Prostate gland (tissue), 2 donors: ENCODE measurements at regions not wholly inside any gene's neighbourhood (a gene's known extent, or its start where the extent isn't known, plus 50 kb on each side); places are given as distances from the start of the nearest gene placed in this dataset.

Experiments
- DNase-seq: peaks from one replicate; pipeline ENCODE4 v3.0.0-alpha.2; 2019; ENCODE audit warnings: low spot score
- H3K27ac ChIP-seq, 2 donors: fragments of 200-600 bp; sonication (generic); 2 replicates each; pipeline ENCODE4 v1.5.1; 2017 to 2019
- H3K27me3 ChIP-seq: fragments of 200-600 bp; sonication (generic); replicated peaks from 2 replicates; pipeline ENCODE4 v1.5.1; 2019; ENCODE audit not compliant: insufficient read depth
- H3K36me3 ChIP-seq, 2 donors: fragments of 200-600 bp; sonication (generic); 1 replicate in 1 of 2; 2 replicates in 1 of 2; pipeline versions ENCODE4 v1.5.1 to v1.8.1; 2017 to 2019
- H3K4me1 ChIP-seq: fragments of 200-600 bp; sonication (generic); replicated peaks from 2 replicates; pipeline ENCODE4 v1.5.1; 2019
- H3K4me3 ChIP-seq, 2 donors: fragments of 200-600 bp; sonication (generic); 2 replicates each; pipeline ENCODE4 v1.5.1; 2017 to 2019
- H3K9me3 ChIP-seq: fragments of 200-600 bp; sonication (generic); 2 replicates; pipeline ENCODE4 v1.5.1; 2017
- CTCF ChIP-seq, 4 experiments: fragments of 200-600 bp in 2 of 4; fragments of 450-650 bp in 2 of 4; sonication (generic) in 2 of 4; IDR thresholded peaks; 1 replicate in 3 of 4; 2 replicates in 1 of 4; pipeline ENCODE4 v1.5.1; 2016 to 2019; ENCODE audit warnings: antibody characterized with exemption in 4 of 4, mild to moderate bottlenecking in 2 of 4, moderate library complexity in 2 of 4
- POLR2A ChIP-seq: fragments of 450-650 bp; IDR thresholded peaks from one replicate; pipeline ENCODE4 v1.6.1; 2016; ENCODE audit warnings: antibody characterized with exemption, mild to moderate bottlenecking
- POLR2AphosphoS5 ChIP-seq: sonication (generic); formaldehyde crosslinking; IDR thresholded peaks from one replicate; pipeline ENCODE4 v1.6.1; 2017; ENCODE audit warnings: antibody characterized with exemption
- WGBS: methylation state at CpG from one replicate; pipeline ENCODE4 v1.1.5; 2018; 5-methylcytosine and 5-hydroxymethylcytosine counted together
- intact Hi-C: fragments of 100-400 bp; cut with DNase I; formaldehyde crosslinking; loops from one replicate; pipeline ENCODE4 v1.14.2; 2022

- TF ChIP-seq POLR2A (no peak), CTCF (IDR thresholded peaks at IDR 0.05) (no peak), POLR2AphosphoS5 (no peak)
- no peak overlapping the region for H3K27ac ChIP-seq
- no peaks in the 10 kb centered on the region for H3K4me1 ChIP-seq
- 75% methylated on average over 4 of the region's 4 CpGs for WGBS
- H3K27me3 ChIP-seq, result no peaks in the 10 kb centered on the region
- no peaks in the 10 kb centered on the region for H3K9me3 ChIP-seq
- no peak overlapping the region for H3K4me3 ChIP-seq
- no peaks in the 10 kb centered on the region for H3K36me3 ChIP-seq
- intact Hi-C loops, result no loop called here
- no peak for DNase-seq
Measured at GRCh38 chr6:9890893-9891292, 524.0 kb downstream of the TFAP2A start.

GRCh38 chr6:9890469-9890868 is 524.4 kb downstream of the TFAP2A start:
- Histone ChIP-seq H3K27me3 (no peaks in the 10 kb centered on the region), H3K9me3 (no peaks in the 10 kb centered on the region), H3K27ac (no peak overlapping the region), H3K4me1 (no peaks in the 10 kb centered on the region), H3K36me3 (no peaks in the 10 kb centered on the region), H3K4me3 (no peak overlapping the region)
- no peak for DNase-seq
- 83% methylated on average over 3 of the region's 3 CpGs for WGBS
- intact Hi-C loops, result no loop called here
- no peak for TF ChIP-seq POLR2AphosphoS5
- no peak for TF ChIP-seq POLR2A
- no peak for TF ChIP-seq CTCF (IDR thresholded peaks at IDR 0.05)

- Histone ChIP-seq H3K9me3 (no peaks in the 10 kb centered on the region), H3K36me3 (no peaks in the 10 kb centered on the region), H3K27me3 (no peaks in the 10 kb centered on the region), H3K4me1 (no peaks in the 10 kb centered on the region), H3K27ac (no peak overlapping the region), H3K4me3 (no peak overlapping the region)
- intact Hi-C loops, result no loop called here
- 65% methylated on average over 1 of the region's 1 CpG for WGBS
- DNase-seq, result no peak
- TF ChIP-seq POLR2AphosphoS5 (no peak), CTCF (IDR thresholded peaks at IDR 0.05) (no peak), POLR2A (no peak)
Measured at GRCh38 chr6:9878535-9878934, 536.3 kb downstream of the TFAP2A start.

GRCh38 chr6:9875605-9876353 is 539.1 kb downstream of the TFAP2A start:
- Histone ChIP-seq H3K36me3 (no peaks in the 10 kb centered on the region), H3K4me1 (no peaks in the 10 kb centered on the region), H3K4me3 (no peak overlapping the region), H3K9me3 (no peaks in the 10 kb centered on the region), H3K27ac (no peak overlapping the region), H3K27me3 (no peaks in the 10 kb centered on the region)
- TF ChIP-seq CTCF (IDR thresholded peaks at IDR 0.05) (no peak), POLR2AphosphoS5 (no peak)
- DNase-seq, result no peak
- 34% methylated on average over 4 of the region's 4 CpGs for WGBS
- intact Hi-C loops, result no loop called here

- WGBS, result 94% methylated on average over 2 of the region's 2 CpGs
- intact Hi-C loops, result no loop called here
- Histone ChIP-seq H3K27ac (no peak overlapping the region), H3K4me1 (no peaks in the 10 kb centered on the region), H3K36me3 (no peaks in the 10 kb centered on the region), H3K9me3 (no peaks in the 10 kb centered on the region), H3K27me3 (no peaks in the 10 kb centered on the region), H3K4me3 (no peak overlapping the region)
- no peak for DNase-seq
- TF ChIP-seq POLR2AphosphoS5, result no peak
- TF ChIP-seq CTCF (IDR thresholded peaks at IDR 0.05), result no peak
- TF ChIP-seq POLR2A, result no peak
Measured at GRCh38 chr6:9862603-9863167, 552.2 kb downstream of the TFAP2A start.
